ENCODE measurements at regions not wholly inside any gene's neighbourhood (a gene's known extent, or its start where the extent isn't known, plus 50 kb on each side); places are given as distances from the start of the nearest gene placed in this dataset.

- no peak overlapping the region for H4K8ac ChIP-seq (ENCODE audit: extremely low read depth, insufficient read depth, low read length)
- no peak overlapping the region for H4K5ac ChIP-seq (ENCODE audit: insufficient read length, low read depth, low read length)
- no peaks in the 10 kb centered on the region for H3K23me2 ChIP-seq (ENCODE audit: low read depth, low read length)
- CTCF ChIA-PET (ENCODE audit: partially characterized antibody): interaction anchor here (2.2 kb wide), 1 partner anchor 10 kb away, joined by 12 read pairs; no protein-coding TSS in a partner anchor
- no peak overlapping the region for H3K23ac ChIP-seq (ENCODE audit: insufficient read length)
- WGBS, 2 experiments (ENCODE audit: extremely low coverage in 1 of 2, insufficient coverage in 1 of 2, insufficient read length in 1 of 2, insufficient replicate concordance in 2 of 2, low coverage in 1 of 2, low lambda C conversion rate in 2 of 2, missing lambda C conversion rate in 1 of 2): 95% methylated on average over 4 of the region's 4 CpGs; no CpG with 5 or more reads in 1 of the 2 experiments
- H3K4me3 ChIP-seq (ENCODE audit: extremely low read depth in 1 of 4, insufficient read depth in 2 of 4, low read depth in 3 of 4, low read length in 4 of 4): no peak overlapping the region
- no peak overlapping the region for H2BK5ac ChIP-seq (ENCODE audit: low read depth, low read length)
- no peak overlapping the region for H3K56ac ChIP-seq (replicated peaks; ENCODE audit: insufficient read length, low read depth, low read length)
- no peak for TF ChIP-seq E2F6 (IDR thresholded peaks at IDR 0.05)
- TF ChIP-seq BCL11A (IDR thresholded peaks at IDR 0.05; ENCODE audit: low read depth in 2 of 2, low read length in 2 of 2): no peak
- TF ChIP-seq GTF2F1 (IDR thresholded peaks at IDR 0.05; ENCODE audit: borderline replicate concordance, low read depth, low read length): no peak
- no peak for TF ChIP-seq HDAC6 (IDR thresholded peaks at IDR 0.05; ENCODE audit: low read depth, low read length)
- TF ChIP-seq RFX5 (IDR thresholded peaks at IDR 0.05; ENCODE audit: borderline replicate concordance, low read depth, low read length): no peak
- no peak for TF ChIP-seq SP2 (IDR thresholded peaks at IDR 0.05; ENCODE audit: low read length)
- TF ChIP-seq SP1 (IDR thresholded peaks at IDR 0.05; ENCODE audit: low read depth, low read length): no peak
- no peak for TF ChIP-seq RAD21 (IDR thresholded peaks at IDR 0.05 in 1 of 2, conservative IDR thresholded peaks at IDR 0.05 in 1 of 2; ENCODE audit: low read depth in 2 of 2, low read length in 2 of 2)
- no peak for TF ChIP-seq NANOG (IDR thresholded peaks at IDR 0.05; ENCODE audit: insufficient read depth, low read depth, low read length, poor library complexity, severe bottlenecking)
- TF ChIP-seq POU5F1 (IDR thresholded peaks at IDR 0.05; ENCODE audit: low read depth, low read length): no peak
- no peak for TF ChIP-seq RNF2 (IDR thresholded peaks at IDR 0.05; ENCODE audit: borderline replicate concordance, low read depth, low read length, missing control alignments, poor library complexity, severe bottlenecking)
- no peaks in the 10 kb centered on the region for H3K27me3 ChIP-seq (replicated peaks in 1 of 4; ENCODE audit: control insufficient read depth in 3 of 4, extremely low read depth in 1 of 4, insufficient read depth in 3 of 4, low read length in 3 of 4)
- H2BK20ac ChIP-seq (ENCODE audit: low read length): no peak overlapping the region
- no peak overlapping the region for H3K27ac ChIP-seq (ENCODE audit: low read depth, low read length)
- H3K79me2 ChIP-seq (ENCODE audit: control insufficient read depth in 1 of 2, insufficient read depth in 2 of 2, low read length in 2 of 2): no peaks in the 10 kb centered on the region
- no peaks in the 10 kb centered on the region for H3K79me1 ChIP-seq (ENCODE audit: low read depth, low read length)
- H3K4ac ChIP-seq (replicated peaks; ENCODE audit: insufficient read length, low read depth, low read length): no peak overlapping the region
- no peaks in the 10 kb centered on the region for H4K20me1 ChIP-seq (replicated peaks in 1 of 2; ENCODE audit: control insufficient read depth in 1 of 2, insufficient read depth in 2 of 2, low read length in 2 of 2)
- no peak for FAIRE-seq
- no peak overlapping the region for H2BK120ac ChIP-seq (replicated peaks; ENCODE audit: low read depth, low read length)
- no peaks in the 10 kb centered on the region for H3K36me3 ChIP-seq (ENCODE audit: control insufficient read depth in 2 of 4, insufficient read depth in 4 of 4, low read length in 3 of 4)
- no peak overlapping the region for H2AFZ ChIP-seq (ENCODE audit: low read length)
- H3K14ac ChIP-seq (ENCODE audit: insufficient read length): no peak overlapping the region
- no peak overlapping the region for H3K4me2 ChIP-seq (ENCODE audit: insufficient read depth in 1 of 2, low read depth in 2 of 2, low read length in 2 of 2)
- no peak overlapping the region for H4K91ac ChIP-seq (replicated peaks; ENCODE audit: insufficient read length, low read length)
- no peak overlapping the region for H2BK15ac ChIP-seq (ENCODE audit: low read length)
- DNase-seq (ENCODE audit: low read depth in 1 of 2, low spot score in 2 of 2): no peak
- POLR2A ChIA-PET (ENCODE audit: partially characterized antibody): no interaction called here
- H3K9ac ChIP-seq (replicated peaks in 1 of 4; ENCODE audit: extremely low read depth in 1 of 4, low read depth in 3 of 4, low read length in 3 of 4): no peak overlapping the region
- no peak overlapping the region for H3K18ac ChIP-seq (ENCODE audit: extremely low read depth, low read length)
- H2AK5ac ChIP-seq (ENCODE audit: low read depth, low read length): no peak overlapping the region
- no peaks in the 10 kb centered on the region for H3K9me3 ChIP-seq (ENCODE audit: insufficient read depth in 2 of 2, low read depth in 1 of 2, low read length in 1 of 2)
- H2BK12ac ChIP-seq (ENCODE audit: low read depth, low read length): no peak overlapping the region
- H3K4me1 ChIP-seq (replicated peaks in 1 of 4; ENCODE audit: control insufficient read depth in 3 of 4, insufficient read depth in 4 of 4, low read length in 3 of 4): no peaks in the 10 kb centered on the region
Observed at GRCh38 chr10:108901781-108902618, 1021.3 kb downstream of the XPNPEP1 start.
